LHCN-M2 (cell line): ENCODE measurements at regions not wholly inside any gene's neighbourhood (a gene's known extent, or its start where the extent isn't known, plus 50 kb on each side); places are given as distances from the start of the nearest gene placed in this dataset.
"Not testable (repeated sequence)": the region's sequence is repeated elsewhere in the genome, so short reads cannot be mapped to it uniquely, and the experiment has no call there.

ENCODE experiments used
- DNase-seq: peaks from one replicate; pipeline ENCODE4 v3.0.0-alpha.2; 2012; ENCODE audit warnings: low read depth

- DNase-seq = not testable (repeated sequence)
Observed at GRCh38 chr22:16090991-16091390, 401.2 kb downstream of the POTEH start.

- not testable (repeated sequence) for DNase-seq
Observed at GRCh38 chr22:16105121-16105520, 415.3 kb downstream of the POTEH start.

GRCh38 chr22:16131456-16131855 lies 441.6 kb downstream of the POTEH start:
- DNase-seq = not testable (repeated sequence)

- DNase-seq = no peak
Observed at GRCh38 chr22:16131918-16132317, 442.1 kb downstream of the POTEH start.

GRCh38 chr22:16132598-16132997 lies 442.8 kb downstream of the POTEH start:
- DNase-seq = not testable (repeated sequence)

GRCh38 chr22:16146101-16146500 lies 446.5 kb downstream of the CCT8L2 start:
- peak; percentile 2 for DNase-seq

- DNase-seq = peak; percentile 1
Observed at GRCh38 chr22:16146916-16147315, 445.7 kb downstream of the CCT8L2 start.

- not testable (repeated sequence) for DNase-seq
Observed at GRCh38 chr22:16177287-16177686, 415.3 kb downstream of the CCT8L2 start.

GRCh38 chr22:16183864-16184263 lies 408.7 kb downstream of the CCT8L2 start:
- not testable (repeated sequence) for DNase-seq
